ENCODE measurements at regions not wholly inside any gene's neighbourhood (a gene's known extent, or its start where the extent isn't known, plus 50 kb on each side); places are given as distances from the start of the nearest gene placed in this dataset.

- no peak for DNase-seq (ENCODE audit: low spot score)
- Histone ChIP-seq H3K27me3 (no peaks in the 10 kb centered on the region), H3K27ac (no peak overlapping the region), H3K4me1 (no peaks in the 10 kb centered on the region), H3K4me3 (no peak overlapping the region), H3K9me3 (no peaks in the 10 kb centered on the region), H3K36me3 (no peaks in the 10 kb centered on the region)
- TF ChIP-seq CTCF (IDR thresholded peaks at IDR 0.05) = no peak
Observed at GRCh38 chr4:42713391-42713790, 56.5 kb upstream of the ATP8A1 start.

- Histone ChIP-seq H3K27me3 (no peaks in the 10 kb centered on the region), H3K9me3 (no peaks in the 10 kb centered on the region), H3K27ac (no peak overlapping the region), H3K4me1 (no peaks in the 10 kb centered on the region), H3K36me3 (no peaks in the 10 kb centered on the region), H3K4me3 (no peak overlapping the region)
- no peak for TF ChIP-seq CTCF (IDR thresholded peaks at IDR 0.05)
- no peak for DNase-seq (ENCODE audit: low spot score)
Observed at GRCh38 chr4:42712854-42713253, 55.9 kb upstream of the ATP8A1 start.

- TF ChIP-seq CTCF (IDR thresholded peaks at IDR 0.05) = no peak
- no peaks in the 10 kb centered on the region for H3K4me1 ChIP-seq
- H3K36me3 ChIP-seq = no peaks in the 10 kb centered on the region
- H3K9me3 ChIP-seq = no peaks in the 10 kb centered on the region
- no peak overlapping the region for H3K4me3 ChIP-seq
- DNase-seq (ENCODE audit: low spot score) = no peak
- no peak overlapping the region for H3K27ac ChIP-seq
- no peaks in the 10 kb centered on the region for H3K27me3 ChIP-seq
Observed at GRCh38 chr4:42711496-42711895, 54.6 kb upstream of the ATP8A1 start.

- H3K27ac ChIP-seq = no peak overlapping the region
- no peak for TF ChIP-seq CTCF (IDR thresholded peaks at IDR 0.05)
Observed at GRCh38 chr4:42710761-42711160, 53.9 kb upstream of the ATP8A1 start.

GRCh38 chr4:42710329-42710728 is 53.4 kb upstream of the ATP8A1 start:
- Histone ChIP-seq H3K4me1 (no peaks in the 10 kb centered on the region), H3K36me3 (no peaks in the 10 kb centered on the region), H3K27me3 (no peaks in the 10 kb centered on the region), H3K4me3 (no peak overlapping the region), H3K27ac (no peak overlapping the region), H3K9me3 (no peaks in the 10 kb centered on the region)
- no peak for DNase-seq (ENCODE audit: low spot score)
- TF ChIP-seq CTCF (IDR thresholded peaks at IDR 0.05) = no peak

More at GRCh38 chr4:42710761-42711160, 53.9 kb upstream of the ATP8A1 start:
- Histone ChIP-seq H3K4me3 (no peak overlapping the region), H3K36me3 (no peaks in the 10 kb centered on the region), H3K27me3 (no peaks in the 10 kb centered on the region), H3K4me1 (no peaks in the 10 kb centered on the region), H3K9me3 (no peaks in the 10 kb centered on the region)
- DNase-seq (ENCODE audit: low spot score) = no peak

GRCh38 chr4:42709392-42710065 is 52.6 kb upstream of the ATP8A1 start:
- Histone ChIP-seq H3K4me1 (no peaks in the 10 kb centered on the region), H3K4me3 (no peak overlapping the region), H3K27me3 (no peaks in the 10 kb centered on the region), H3K27ac (no peak overlapping the region), H3K36me3 (no peaks in the 10 kb centered on the region), H3K9me3 (no peaks in the 10 kb centered on the region)
- no peak for TF ChIP-seq CTCF (IDR thresholded peaks at IDR 0.05)
- no peak for DNase-seq (ENCODE audit: low spot score)

Data from right atrium auricular region (tissue), 2 donors.